Erythroblast (primary cell): ENCODE measurements at regions not wholly inside any gene's neighbourhood (a gene's known extent, or its start where the extent isn't known, plus 50 kb on each side); places are given as distances from the start of the nearest gene placed in this dataset.

Experiments
- GATA1 ChIP-seq: IDR thresholded peaks from 2 replicates; pipeline ENCODE4 v1.6.1; 2011; ENCODE audit warnings: low read depth, mild to moderate bottlenecking, control low read depth, low read length, moderate library complexity
- POLR2A ChIP-seq: IDR thresholded peaks from 2 replicates; pipeline ENCODE4 v1.6.1; 2011; ENCODE audit warnings: mild to moderate bottlenecking, low read length

DNA sequence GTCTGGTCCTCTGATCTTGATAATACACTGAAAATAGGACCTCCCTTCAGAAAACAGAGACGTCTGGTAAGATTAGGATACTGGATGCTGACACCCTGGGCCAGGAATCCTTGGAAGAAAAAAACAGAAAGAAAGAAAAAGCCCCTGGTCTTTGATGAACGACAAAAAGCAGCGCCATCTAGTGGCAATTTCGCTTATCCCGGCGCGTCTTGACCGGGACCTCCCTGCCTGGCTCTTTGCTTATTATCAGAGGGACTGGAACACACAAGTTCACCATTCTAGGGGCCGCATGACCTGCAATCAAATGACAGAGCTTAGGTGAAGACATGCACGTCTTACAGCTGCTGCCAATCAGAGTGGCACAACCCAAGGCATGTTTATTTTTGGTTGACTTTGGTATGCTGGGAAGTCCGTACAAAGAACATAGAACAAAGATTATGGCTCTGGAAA is 114.9 kb upstream of the NFIB start:
- TF ChIP-seq POLR2A (no peak), GATA1 (no peak)
